Spinal cord (tissue), 9 donors: ENCODE measurements at regions not wholly inside any gene's neighbourhood (a gene's known extent, or its start where the extent isn't known, plus 50 kb on each side); places are given as distances from the start of the nearest gene placed in this dataset.

ENCODE experiments used
- DNase-seq, 6 donors: peaks; one replicate each; pipeline versions ENCODE4 v3.0.0 to v3.0.0-alpha.2; 2013 to 2015; ENCODE audit warnings: low spot score in 6 of 6, low read depth in 4 of 6
- H3K27ac ChIP-seq: one replicate; pipeline ENCODE4 v1.5.1; 2013; ENCODE audit warnings: low read depth, low read length, control low read depth
- H3K27me3 ChIP-seq: one replicate; pipeline ENCODE4 v1.6.1; 2013; ENCODE audit warnings: low read length; ENCODE audit not compliant: control insufficient read depth, insufficient read depth
- H3K36me3 ChIP-seq: one replicate; pipeline ENCODE4 v1.6.1; 2013; ENCODE audit warnings: low read length; ENCODE audit not compliant: control insufficient read depth, insufficient read depth
- H3K4me1 ChIP-seq: one replicate; pipeline ENCODE4 v1.6.1; 2013; ENCODE audit warnings: low read length; ENCODE audit not compliant: control insufficient read depth, insufficient read depth
- H3K4me3 ChIP-seq: one replicate; pipeline ENCODE4 v1.5.1; 2013; ENCODE audit warnings: low read depth, low read length, control low read depth
- H3K9me3 ChIP-seq: one replicate; pipeline ENCODE4 v1.6.1; 2013; ENCODE audit warnings: low read length; ENCODE audit not compliant: control insufficient read depth, insufficient read depth
- WGBS: methylation state at CpG from one replicate; pipeline ENCODE4 v1.1.5; 2013; ENCODE audit warnings: missing lambda C conversion rate; ENCODE audit not compliant: insufficient coverage; 5-methylcytosine and 5-hydroxymethylcytosine counted together
- donor health status: healthy.

- H3K27me3 ChIP-seq: peaks cover 2% of the 10 kb centered on the region
- peaks cover 26% of the 10 kb centered on the region for H3K4me1 ChIP-seq
- DNase-seq: no peak
- no peaks in the 10 kb centered on the region for H3K9me3 ChIP-seq
- H3K36me3 ChIP-seq: no peaks in the 10 kb centered on the region
- 88% methylated on average over 20 of the region's 20 CpGs for WGBS
- no peak overlapping the region for H3K4me3 ChIP-seq
- no peak overlapping the region for H3K27ac ChIP-seq
Measured at GRCh38 chr14:101505236-101505970, 55.9 kb upstream of the DIO3 start.

GRCh38 chr14:101506211-101506925 is 54.9 kb upstream of the DIO3 start:
- 77% methylated on average over 13 of the region's 13 CpGs for WGBS

GRCh38 chr14:101506926-101507835 is 54.1 kb upstream of the DIO3 start:
- no peaks in the 10 kb centered on the region for H3K27me3 ChIP-seq
- no peak overlapping the region for H3K27ac ChIP-seq
- no peaks in the 10 kb centered on the region for H3K9me3 ChIP-seq
- no peak overlapping the region for H3K4me3 ChIP-seq
- DNase-seq: peak in 1 of 6 donors; percentile 73
- peaks cover 15% of the 10 kb centered on the region for H3K4me1 ChIP-seq
- WGBS: 59% methylated on average over 24 of the region's 27 CpGs
- H3K36me3 ChIP-seq: no peaks in the 10 kb centered on the region

More at GRCh38 chr14:101506211-101506925, 54.9 kb upstream of the DIO3 start:
- DNase-seq: peak in 1 of 6 donors; percentile 59
- H3K9me3 ChIP-seq: no peaks in the 10 kb centered on the region
- peaks cover 22% of the 10 kb centered on the region for H3K4me1 ChIP-seq
- no peak overlapping the region for H3K4me3 ChIP-seq
- H3K36me3 ChIP-seq: no peaks in the 10 kb centered on the region
- no peaks in the 10 kb centered on the region for H3K27me3 ChIP-seq
- no peak overlapping the region for H3K27ac ChIP-seq

- no peak overlapping the region for H3K4me3 ChIP-seq
- peaks cover 15% of the 10 kb centered on the region for H3K4me1 ChIP-seq
- H3K9me3 ChIP-seq: no peaks in the 10 kb centered on the region
- DNase-seq: no peak
- H3K27ac ChIP-seq: no peak overlapping the region
- 92% methylated on average over 3 of the region's 4 CpGs for WGBS
- H3K27me3 ChIP-seq: no peaks in the 10 kb centered on the region
- H3K36me3 ChIP-seq: no peaks in the 10 kb centered on the region
Measured at GRCh38 chr14:101507836-101508150, 53.5 kb upstream of the DIO3 start.

- WGBS: 90% methylated on average over 9 of the region's 12 CpGs
- Histone ChIP-seq H3K4me3 (no peak overlapping the region), H3K27ac (no peak overlapping the region), H3K36me3 (no peaks in the 10 kb centered on the region), H3K4me1 (peaks cover 18% of the 10 kb centered on the region), H3K9me3 (no peaks in the 10 kb centered on the region), H3K27me3 (no peaks in the 10 kb centered on the region)
- DNase-seq: no peak
Measured at GRCh38 chr14:101508196-101508947, 52.9 kb upstream of the DIO3 start.

GRCh38 chr14:101508948-101509729 is 52.2 kb upstream of the DIO3 start:
- 86% methylated on average over 18 of the region's 18 CpGs for WGBS
- H3K4me3 ChIP-seq: no peak overlapping the region
- H3K36me3 ChIP-seq: no peaks in the 10 kb centered on the region
- H3K9me3 ChIP-seq: no peaks in the 10 kb centered on the region
- H3K27ac ChIP-seq: no peak overlapping the region
- DNase-seq: no peak
- H3K27me3 ChIP-seq: no peaks in the 10 kb centered on the region
- H3K4me1 ChIP-seq: peaks cover 18% of the 10 kb centered on the region

GRCh38 chr14:101509730-101510371 is 51.4 kb upstream of the DIO3 start:
- Histone ChIP-seq H3K4me1 (peaks cover 22% of the 10 kb centered on the region), H3K27me3 (no peaks in the 10 kb centered on the region), H3K4me3 (no peak overlapping the region), H3K9me3 (no peaks in the 10 kb centered on the region), H3K27ac (no peak overlapping the region), H3K36me3 (no peaks in the 10 kb centered on the region)
- WGBS: 91% methylated on average over 16 of the region's 21 CpGs
- peak in 1 of 6 donors; percentile 52 for DNase-seq

GRCh38 chr14:101511199-101511598 is 50.1 kb upstream of the DIO3 start:
- no peak overlapping the region for H3K4me3 ChIP-seq
- H3K36me3 ChIP-seq: no peaks in the 10 kb centered on the region
- no peaks in the 10 kb centered on the region for H3K27me3 ChIP-seq
- H3K27ac ChIP-seq: no peak overlapping the region
- no peak for DNase-seq
- no peaks in the 10 kb centered on the region for H3K9me3 ChIP-seq
- H3K4me1 ChIP-seq: peaks cover 19% of the 10 kb centered on the region
